ENCODE measurements at regions not wholly inside any gene's neighbourhood (a gene's known extent, or its start where the extent isn't known, plus 50 kb on each side); places are given as distances from the start of the nearest gene placed in this dataset.

GRCh38 chr9:81782313-81782995 lies 93.1 kb upstream of the TLE1 start:
- no peak for TF ChIP-seq CTCF (IDR thresholded peaks at IDR 0.05)
- TF ChIP-seq POLR2AphosphoS5 (IDR thresholded peaks at IDR 0.05; ENCODE audit: insufficient read depth in 1 of 2, low read depth in 1 of 2): no peak

Measured in vagina (tissue), 2 donors.